Adrenal gland (tissue), 5 donors: ENCODE measurements at regions not wholly inside any gene's neighbourhood (a gene's known extent, or its start where the extent isn't known, plus 50 kb on each side); places are given as distances from the start of the nearest gene placed in this dataset.
"Not testable (repeated sequence)": the region's sequence is repeated elsewhere in the genome, so short reads cannot be mapped to it uniquely, and the experiment has no call there.

Experiments
- POLR2A ChIP-seq, 2 donors: fragments of 450-650 bp; IDR thresholded peaks; one replicate each; pipeline ENCODE4 v1.6.1; 2017; ENCODE audit warnings: antibody characterized with exemption in 2 of 2, mild to moderate bottlenecking in 2 of 2, moderate library complexity in 1 of 2
- TF ChIP-seq, protein P1 (sequence below), 6 experiments: fragments of 450-650 bp in 4 of 6; fragments of 200-600 bp in 2 of 6; sonication (generic) in 1 of 6; IDR thresholded peaks; 1 replicate in 5 of 6; 2 replicates in 1 of 6; pipeline versions ENCODE4 v1.5.1 to v1.8.0; 2016 to 2021; ENCODE audit warnings: antibody characterized with exemption in 6 of 6, mild to moderate bottlenecking in 2 of 6, moderate library complexity in 1 of 6
- donor health status: DM: no; HTN: no; CAD: no.

DNA sequence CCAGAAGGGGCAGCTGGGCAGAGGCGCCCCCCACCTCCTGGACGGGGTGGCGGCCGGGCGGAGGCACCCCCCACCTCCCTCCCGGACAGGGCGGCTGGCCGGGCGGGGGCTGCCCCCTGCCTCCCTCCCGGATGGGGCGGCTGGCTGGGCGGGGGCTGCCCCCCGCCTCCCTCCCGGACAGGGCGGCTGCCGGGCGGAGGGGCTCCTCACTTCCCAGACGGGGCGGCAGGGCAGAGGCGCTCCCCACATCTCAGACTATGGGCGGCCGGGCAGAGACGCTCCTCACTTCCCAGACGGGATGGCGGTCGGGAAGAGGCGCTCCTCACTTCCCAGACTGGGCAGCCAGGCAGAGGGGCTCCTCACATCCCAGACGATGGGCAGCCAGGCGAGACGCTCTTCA, 93.0 kb downstream of the TMEM168 start:
- TF ChIP-seq, protein P1, sequence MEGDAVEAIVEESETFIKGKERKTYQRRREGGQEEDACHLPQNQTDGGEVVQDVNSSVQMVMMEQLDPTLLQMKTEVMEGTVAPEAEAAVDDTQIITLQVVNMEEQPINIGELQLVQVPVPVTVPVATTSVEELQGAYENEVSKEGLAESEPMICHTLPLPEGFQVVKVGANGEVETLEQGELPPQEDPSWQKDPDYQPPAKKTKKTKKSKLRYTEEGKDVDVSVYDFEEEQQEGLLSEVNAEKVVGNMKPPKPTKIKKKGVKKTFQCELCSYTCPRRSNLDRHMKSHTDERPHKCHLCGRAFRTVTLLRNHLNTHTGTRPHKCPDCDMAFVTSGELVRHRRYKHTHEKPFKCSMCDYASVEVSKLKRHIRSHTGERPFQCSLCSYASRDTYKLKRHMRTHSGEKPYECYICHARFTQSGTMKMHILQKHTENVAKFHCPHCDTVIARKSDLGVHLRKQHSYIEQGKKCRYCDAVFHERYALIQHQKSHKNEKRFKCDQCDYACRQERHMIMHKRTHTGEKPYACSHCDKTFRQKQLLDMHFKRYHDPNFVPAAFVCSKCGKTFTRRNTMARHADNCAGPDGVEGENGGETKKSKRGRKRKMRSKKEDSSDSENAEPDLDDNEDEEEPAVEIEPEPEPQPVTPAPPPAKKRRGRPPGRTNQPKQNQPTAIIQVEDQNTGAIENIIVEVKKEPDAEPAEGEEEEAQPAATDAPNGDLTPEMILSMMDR (IDR thresholded peaks at IDR 0.05): not testable (repeated sequence)
- TF ChIP-seq POLR2A (IDR thresholded peaks at IDR 0.05): not testable (repeated sequence)
